Posterior vena cava (tissue), 2 donors: ENCODE measurements at regions not wholly inside any gene's neighbourhood (a gene's known extent, or its start where the extent isn't known, plus 50 kb on each side); places are given as distances from the start of the nearest gene placed in this dataset.

Experiments
- DNase-seq: peaks from one replicate; pipeline ENCODE4 v3.0.0-alpha.2; 2020; ENCODE audit warnings: low spot score
- intact Hi-C, 2 donors: fragments of 100-400 bp; cut with DNase I; formaldehyde crosslinking; loops; one replicate each; pipeline versions ENCODE4 v1.14.1 to v1.14.2; 2022 to 2023
- donor health status: DM: yes; HTN: yes; CAD: no.
- donor health status: DM: yes; HTN: yes; CAD: no.

- intact Hi-C loops: no loop called here
- DNase-seq: no peak
Observed at GRCh38 chr7:67705850-67706249, 709.2 kb downstream of the TYW1 start.

DNA sequence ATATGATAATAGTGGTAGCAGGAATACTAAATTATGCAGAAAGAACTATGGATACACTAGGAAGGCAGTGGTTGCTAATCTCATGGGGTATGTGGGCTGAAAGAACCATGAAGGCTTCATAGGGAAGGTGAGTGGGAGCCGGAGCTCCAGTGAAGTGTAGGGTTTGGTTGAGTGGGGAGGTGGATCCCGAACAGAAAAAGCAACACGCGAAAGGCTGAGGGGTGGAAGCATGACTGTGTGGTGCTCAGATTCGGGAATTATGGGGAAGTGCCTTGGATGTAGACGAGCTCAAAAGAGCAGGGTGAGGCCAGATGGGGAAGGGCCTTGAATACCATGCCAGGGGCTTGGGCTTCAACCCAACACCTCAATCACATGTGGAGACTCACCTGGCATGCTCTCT, 715.1 kb downstream of the TYW1 start:
- intact Hi-C loops: no loop called here
- DNase-seq: no peak

GRCh38 chr7:67713451-67714056, 716.9 kb downstream of the TYW1 start:
- intact Hi-C loops: no loop called here
- no peak for DNase-seq

DNA sequence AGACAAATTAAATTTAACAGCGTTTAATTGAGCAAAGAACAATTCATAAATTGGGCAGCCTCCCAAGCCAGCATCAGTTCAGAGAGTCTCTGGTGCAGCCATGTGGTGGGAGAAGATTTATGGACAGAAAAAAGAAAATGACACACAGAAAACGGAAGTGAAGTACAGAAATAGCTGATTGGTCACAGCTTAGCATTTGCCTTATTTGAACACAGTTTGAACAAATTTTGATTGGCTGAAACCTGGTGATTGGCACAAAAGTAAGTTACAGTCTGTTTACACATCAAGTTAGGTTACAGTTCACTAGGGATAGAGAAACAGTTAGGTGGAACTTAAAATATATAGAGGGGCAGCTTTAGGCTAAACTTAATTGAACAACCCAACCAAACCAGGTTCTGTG, 720.1 kb downstream of the TYW1 start:
- DNase-seq: no peak
- intact Hi-C loops: no loop called here

DNA sequence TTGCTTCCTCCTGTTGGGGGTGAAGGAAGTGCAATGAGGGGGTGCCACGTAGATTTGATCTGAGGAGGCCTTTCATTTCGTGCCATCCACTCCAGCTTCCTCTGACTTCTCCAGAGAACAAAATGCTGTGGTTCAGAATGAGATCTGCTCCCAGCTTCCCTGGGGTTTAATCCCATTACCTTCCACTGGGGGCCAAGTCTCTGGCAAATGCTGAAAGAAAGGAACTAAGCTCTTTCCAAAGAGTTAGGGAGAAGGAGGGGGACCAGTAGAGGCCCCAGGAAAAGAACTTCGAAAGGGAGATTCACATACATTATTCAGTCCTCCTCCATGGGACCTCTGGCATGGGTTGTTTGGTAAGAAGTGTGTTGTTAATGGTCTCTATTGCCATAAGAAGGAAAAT, 727.0 kb downstream of the TYW1 start:
- intact Hi-C loops: no loop called here
- no peak for DNase-seq

DNA sequence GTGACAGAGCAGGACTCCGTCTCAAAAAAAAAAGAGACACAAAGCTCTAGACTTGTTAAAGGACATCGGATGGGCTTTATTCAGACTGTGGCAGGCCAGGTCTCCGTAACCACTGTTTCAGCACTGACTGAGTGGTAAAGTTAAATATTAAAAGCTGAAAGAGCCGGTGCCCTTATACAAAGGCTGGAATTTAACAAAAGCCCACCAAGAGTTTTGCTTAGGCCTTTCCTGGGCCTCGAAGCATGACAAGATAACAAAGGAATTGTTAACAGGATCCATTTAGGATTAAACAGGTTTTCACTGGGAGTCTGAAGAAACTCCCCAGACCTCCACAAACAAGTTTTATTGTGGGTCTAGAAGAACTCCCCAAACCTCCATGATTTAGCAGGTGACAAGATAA, 727.8 kb downstream of the TYW1 start:
- intact Hi-C loops: no loop called here
- no peak for DNase-seq

DNA sequence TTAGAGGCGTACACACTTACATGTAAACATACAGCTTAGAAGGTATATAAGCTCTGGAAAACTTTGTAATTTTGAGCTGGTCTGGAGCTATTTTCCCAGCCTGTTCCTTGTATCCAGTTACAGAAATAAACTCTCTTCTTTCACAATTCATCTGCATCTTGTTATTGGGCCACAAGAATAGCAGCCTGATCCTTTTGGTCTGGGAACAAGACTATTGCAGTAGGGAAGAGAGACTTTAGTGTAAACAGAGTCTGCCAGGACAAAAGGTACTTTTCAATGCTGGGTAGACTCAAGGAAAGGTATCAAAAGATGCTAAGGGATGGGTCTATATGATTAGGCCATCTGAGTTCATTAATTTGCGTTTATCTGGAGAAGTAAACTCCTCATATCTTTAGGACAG, 728.3 kb downstream of the TYW1 start:
- DNase-seq: no peak
- intact Hi-C loops: no loop called here

DNA sequence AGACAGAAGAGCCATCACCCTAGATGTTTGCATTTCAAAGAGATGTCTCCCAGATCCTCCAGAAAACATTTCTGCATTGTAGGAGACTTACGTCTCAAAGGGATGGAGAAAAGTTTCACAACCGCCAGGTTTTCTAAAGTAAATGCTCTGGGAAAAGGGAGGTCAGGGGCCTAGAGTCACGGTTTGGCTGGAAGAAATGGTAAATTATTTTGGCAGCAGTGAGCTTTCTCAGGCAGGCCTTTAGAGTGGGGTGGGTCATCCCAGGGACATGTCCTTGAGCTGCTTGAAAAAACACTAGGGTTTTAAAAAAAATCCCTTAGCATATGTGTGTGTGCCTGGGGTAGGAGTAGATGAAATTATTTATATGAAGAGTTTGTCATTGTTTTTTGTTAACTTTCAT, 728.8 kb downstream of the TYW1 start:
- no peak for DNase-seq
- intact Hi-C loops: no loop called here

DNA sequence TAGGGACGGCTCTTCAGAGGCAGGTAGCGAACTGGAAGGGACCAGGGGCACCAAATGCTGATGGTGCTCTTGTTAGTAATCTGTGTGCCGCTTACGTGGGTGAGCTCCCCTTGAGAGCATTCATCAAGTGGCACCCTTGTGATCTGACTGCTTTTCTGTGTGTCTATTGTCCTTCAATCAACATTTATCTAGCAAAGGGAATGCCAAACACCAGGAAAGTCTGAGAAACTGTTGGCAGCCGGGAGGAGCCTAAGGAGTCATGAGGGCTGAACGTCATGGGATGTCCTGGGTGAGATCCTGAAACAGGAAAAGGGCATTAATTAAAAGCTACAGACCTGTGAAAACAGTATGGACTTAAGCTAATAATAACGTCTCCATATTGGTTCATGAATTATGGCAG, 733.1 kb downstream of the TYW1 start:
- peak; percentile 25 for DNase-seq
- intact Hi-C loops: no loop called here

GRCh38 chr7:67731704-67732103, 735.1 kb downstream of the TYW1 start:
- no peak for DNase-seq
- intact Hi-C loops: no loop called here

DNA sequence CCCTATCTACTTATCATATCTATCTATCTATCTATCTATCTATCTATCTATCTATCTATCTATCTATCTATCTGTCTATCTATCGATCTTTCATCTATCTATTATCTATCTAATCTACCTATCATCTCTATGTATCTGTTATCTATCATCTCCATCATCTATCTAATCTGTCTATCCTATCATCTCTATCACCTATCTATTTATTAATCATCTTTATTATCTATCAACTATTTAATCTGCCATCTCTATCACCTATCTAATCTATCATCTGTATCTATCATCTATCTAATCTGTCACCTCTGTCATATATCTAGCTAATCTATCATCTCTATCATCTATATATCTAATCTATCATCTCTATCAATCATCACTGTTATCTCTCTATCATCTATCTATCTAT, 736.3 kb downstream of the TYW1 start:
- intact Hi-C loops: no loop called here
- DNase-seq: no peak

GRCh38 chr7:67738145-67738544, 741.5 kb downstream of the TYW1 start:
- DNase-seq: no peak
- intact Hi-C loops: no loop called here

DNA sequence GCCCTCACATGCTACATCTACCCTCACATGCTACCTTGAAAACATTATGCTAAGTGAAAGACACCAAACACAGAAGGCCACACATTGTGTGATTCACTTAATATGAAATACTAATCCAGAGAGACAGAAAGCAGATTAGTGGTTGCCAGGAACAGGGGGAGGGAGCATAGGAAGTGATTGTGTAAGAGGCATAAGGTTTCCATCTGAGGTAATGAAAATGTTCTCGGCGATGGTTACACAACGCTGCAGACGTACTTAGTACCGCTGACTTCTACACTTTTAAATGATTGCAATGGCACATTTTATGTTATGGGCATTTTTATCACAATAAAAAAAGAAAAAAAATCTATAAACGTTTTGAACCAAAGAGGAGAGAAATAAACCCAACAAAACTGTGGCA, 742.3 kb downstream of the TYW1 start:
- intact Hi-C loops: no loop called here
- DNase-seq: no peak

DNA sequence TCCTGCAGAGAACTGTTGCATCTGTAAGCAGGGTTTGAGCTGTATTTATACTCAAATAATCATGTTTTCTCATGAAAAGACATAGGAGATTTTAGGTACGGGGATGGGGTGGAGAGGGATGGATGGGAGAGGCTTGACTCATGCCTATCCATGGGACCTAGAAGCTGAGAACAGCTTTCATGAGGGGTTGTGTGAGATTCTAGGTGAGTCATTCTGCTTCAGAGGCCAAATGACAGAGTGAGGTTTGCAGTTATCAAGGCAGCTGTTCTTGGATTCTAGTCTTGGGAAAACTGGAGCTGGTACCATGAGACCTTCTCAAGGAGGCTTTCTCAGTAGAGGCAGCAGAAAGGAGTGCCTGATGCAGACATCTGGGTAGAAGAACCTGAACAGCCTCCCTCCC, 746.9 kb downstream of the TYW1 start:
- no peak for DNase-seq
- intact Hi-C loops: no loop called here

- no peak for DNase-seq
- intact Hi-C loops: no loop called here
Observed at GRCh38 chr7:67752227-67752626, 755.6 kb downstream of the TYW1 start.

- intact Hi-C loops: no loop called here
- DNase-seq: no peak
Observed at GRCh38 chr7:67753891-67754290, 757.3 kb downstream of the TYW1 start.

DNA sequence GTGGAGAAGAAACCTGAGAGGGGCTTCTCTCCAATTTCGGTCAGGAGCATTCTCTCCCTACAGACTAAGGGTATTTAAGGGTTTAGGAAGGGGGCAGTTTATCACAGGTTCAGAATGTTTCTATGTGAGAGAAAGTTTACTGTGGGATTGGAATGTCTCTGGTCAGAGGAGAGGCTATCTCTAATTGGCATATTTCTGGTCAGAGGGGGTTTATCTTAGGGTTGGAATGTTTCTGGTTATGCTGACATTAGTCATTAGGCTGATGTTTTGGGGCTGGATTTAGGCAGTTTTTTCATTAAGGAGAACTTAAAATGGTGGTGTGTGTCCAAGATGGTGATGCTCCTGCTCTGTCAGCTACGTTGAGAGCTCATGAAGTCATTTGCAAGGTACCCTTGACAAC, 758.0 kb downstream of the TYW1 start:
- intact Hi-C loops: no loop called here
- no peak for DNase-seq

- intact Hi-C loops: no loop called here
- no peak for DNase-seq
Observed at GRCh38 chr7:67758551-67758950, 761.9 kb downstream of the TYW1 start.

GRCh38 chr7:67760971-67761370, 764.3 kb downstream of the TYW1 start:
- DNase-seq: no peak

DNA sequence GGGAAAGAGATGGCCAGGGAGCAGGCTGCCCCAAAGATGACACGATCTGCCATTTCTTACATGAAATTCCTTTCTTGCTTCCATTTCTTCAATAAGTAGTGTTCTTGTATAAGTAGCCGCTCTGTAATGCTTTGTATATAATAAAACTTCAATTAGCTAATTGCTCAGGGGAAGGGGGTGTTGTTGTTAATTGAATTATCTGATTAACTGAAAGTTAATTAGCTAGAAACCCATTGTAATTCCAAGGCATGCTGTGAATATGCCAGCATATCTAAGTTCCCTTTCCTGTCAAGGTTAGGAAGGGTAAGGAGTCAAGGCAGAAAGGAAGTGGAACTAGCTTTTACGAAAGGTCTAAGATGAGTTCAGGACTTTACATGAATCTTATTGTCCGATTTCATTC, 765.9 kb downstream of the TYW1 start:
- intact Hi-C loops: no loop called here
- no peak for DNase-seq

More at GRCh38 chr7:67760971-67761370, 764.3 kb downstream of the TYW1 start:
- intact Hi-C loops: no loop called here

- no peak for DNase-seq
- intact Hi-C loops: no loop called here
Observed at GRCh38 chr7:67764289-67764688, 767.7 kb downstream of the TYW1 start.

DNA sequence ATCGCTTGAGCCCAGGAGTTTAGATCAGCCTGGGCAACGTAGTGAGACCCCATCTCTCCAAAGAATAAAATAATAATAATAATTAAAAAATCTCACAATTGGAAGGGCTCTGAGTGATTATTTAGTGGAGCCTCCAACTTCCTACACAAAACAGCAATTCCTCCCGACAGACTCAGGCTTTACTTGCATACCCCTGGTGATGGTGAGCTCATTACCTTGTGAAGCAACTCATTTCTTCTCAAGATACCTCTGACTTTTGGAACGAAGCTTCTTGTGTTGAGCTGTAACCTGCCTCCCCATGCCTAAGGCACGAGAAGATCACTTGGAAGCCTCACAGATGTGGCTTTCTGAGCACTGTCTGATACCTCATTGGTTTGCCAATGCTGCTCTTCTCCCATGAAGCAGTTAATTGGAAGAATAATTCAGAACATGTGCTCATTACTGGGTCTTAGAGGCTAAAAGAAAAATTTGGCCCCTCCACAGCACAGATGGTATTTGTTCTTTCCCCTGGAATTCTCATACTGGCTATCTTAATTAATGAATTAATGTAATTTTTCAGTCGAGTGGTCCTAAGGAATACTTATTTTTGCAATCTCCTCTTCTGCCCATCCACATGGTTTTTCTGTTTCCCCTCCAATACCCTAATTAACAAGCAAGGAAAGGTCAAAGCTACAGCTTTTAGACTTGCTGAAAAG, 769.0 kb downstream of the TYW1 start:
- intact Hi-C loops: no loop called here
- no peak for DNase-seq
